HAP-1 (cell line): ENCODE measurements at regions not wholly inside any gene's neighbourhood (a gene's known extent, or its start where the extent isn't known, plus 50 kb on each side); places are given as distances from the start of the nearest gene placed in this dataset.
"Not testable (repeated sequence)": the region's sequence is repeated elsewhere in the genome, so short reads cannot be mapped to it uniquely, and the experiment has no call there.

Experiments
- DNase-seq, 2 experiments: peaks; one replicate each; pipeline ENCODE4 v3.0.0-alpha.2; 2016 to 2020; ENCODE audit warnings: low spot score in 2 of 2
- H3K27me3 ChIP-seq: fragments of 250-450 bp; sonication (Bioruptor Pico); 2 replicates; pipeline ENCODE4 v1.5.1; 2020; ENCODE audit warnings: low read depth, mild to moderate bottlenecking, moderate library complexity
- H3K36me3 ChIP-seq: fragments of 250-450 bp; sonication (Bioruptor Pico); replicated peaks from 2 replicates; pipeline ENCODE4 v1.5.1; 2020; ENCODE audit warnings: mild to moderate bottlenecking
- H3K4me1 ChIP-seq: fragments of 250-450 bp; sonication (Bioruptor Pico); 2 replicates; pipeline ENCODE4 v1.5.1; 2020; ENCODE audit warnings: mild to moderate bottlenecking
- H3K4me3 ChIP-seq: fragments of 250-450 bp; sonication (Bioruptor Pico); 2 replicates; pipeline ENCODE4 v1.5.1; 2020; ENCODE audit warnings: mild to moderate bottlenecking, moderate library complexity
- H3K9me3 ChIP-seq: fragments of 250-450 bp; sonication (Bioruptor Pico); 2 replicates; pipeline ENCODE4 v1.5.1; 2020; ENCODE audit warnings: mild to moderate bottlenecking, moderate library complexity
- in situ Hi-C: fragments of 300-500 bp; cut with MboI; formaldehyde crosslinking; loops from 3 replicates; pipeline ENCODE4 v1.14.3; 2020; ENCODE audit warnings: low sequenced_read_pairs, inconsistent platforms, mixed read lengths

GRCh38 chrX:46117234-46117633 is 428.0 kb downstream of the ZNF674 start:
- in situ Hi-C loops = no loop called here
- DNase-seq = no peak
- no peaks in the 10 kb centered on the region for H3K27me3 ChIP-seq

DNA sequence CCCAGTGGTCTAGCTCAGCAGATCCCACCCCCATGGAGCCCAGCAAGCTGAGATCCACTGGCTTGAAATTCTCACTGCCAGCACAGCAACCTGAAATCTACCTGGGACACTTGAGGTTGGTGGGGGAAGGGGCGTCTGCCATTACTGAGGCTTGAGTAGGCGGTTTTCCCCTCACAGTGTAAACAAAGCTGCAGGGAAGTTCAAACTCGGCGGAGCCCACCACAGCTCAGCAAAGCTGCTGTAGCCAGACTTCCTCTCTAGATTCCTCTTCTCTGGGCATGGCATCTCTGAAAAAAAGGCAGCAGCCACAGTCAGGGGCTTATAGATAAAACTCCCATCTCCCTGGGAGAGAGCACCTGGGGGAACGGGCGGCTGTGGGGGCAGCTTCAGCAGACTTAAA is 457.9 kb downstream of the ZNF674 start:
- H3K4me1 ChIP-seq, in situ Hi-C loops, DNase-seq, H3K36me3 ChIP-seq, H3K9me3 ChIP-seq, H3K4me3 ChIP-seq, H3K27me3 ChIP-seq: not testable (repeated sequence)

More at GRCh38 chrX:46117234-46117633, 428.0 kb downstream of the ZNF674 start:
- Histone ChIP-seq H3K9me3 (no peaks in the 10 kb centered on the region), H3K4me3 (no peak overlapping the region), H3K36me3 (no peaks in the 10 kb centered on the region), H3K4me1 (no peaks in the 10 kb centered on the region)

DNA sequence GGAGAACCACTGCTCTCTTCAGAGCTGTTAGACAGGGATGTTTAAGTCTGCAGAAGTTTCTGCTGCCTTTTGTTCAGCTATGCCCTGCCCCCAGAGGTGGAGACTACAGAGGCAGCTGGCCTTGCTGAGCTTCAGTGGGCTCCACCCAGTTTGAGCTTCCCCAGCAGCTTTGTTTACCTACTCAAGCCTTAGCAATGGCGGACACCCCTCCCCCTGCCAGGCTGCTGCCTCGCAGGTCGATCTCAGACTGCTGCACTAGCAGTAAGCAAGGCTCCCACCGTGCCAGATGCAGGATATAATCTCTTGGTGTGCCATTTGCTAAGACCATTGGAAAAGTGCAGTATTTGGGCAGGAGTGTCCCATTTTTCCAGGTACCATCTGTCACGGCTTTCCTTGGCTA is 465.1 kb downstream of the ZNF674 start:
- H3K27me3 ChIP-seq, H3K4me3 ChIP-seq, H3K9me3 ChIP-seq, H3K36me3 ChIP-seq, in situ Hi-C loops, H3K4me1 ChIP-seq: not testable (repeated sequence)
- DNase-seq = peak in 1 of 2 experiments; percentile 9

DNA sequence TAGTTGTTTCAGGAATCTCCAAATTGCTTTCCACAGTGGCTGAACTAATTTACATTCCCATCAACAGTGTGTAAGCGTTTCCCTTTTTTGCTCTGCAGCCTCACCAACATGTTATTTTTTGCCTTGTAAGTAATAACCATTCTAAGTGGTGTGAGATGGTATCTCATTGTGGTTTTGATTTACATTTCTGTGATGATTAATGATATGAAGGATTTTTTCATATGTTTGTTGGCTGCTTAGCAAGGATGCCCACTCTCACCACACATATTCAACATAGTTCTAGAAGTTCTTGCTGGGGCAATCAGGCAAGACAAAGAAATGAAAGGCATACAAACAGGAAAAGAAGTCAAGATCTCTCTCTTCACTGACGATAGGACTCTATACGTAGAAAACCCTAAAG is 472.4 kb downstream of the ZNF674 start:
- H3K4me3 ChIP-seq = no peak overlapping the region
- no peaks in the 10 kb centered on the region for H3K27me3 ChIP-seq
- DNase-seq = no peak
- H3K9me3 ChIP-seq = no peaks in the 10 kb centered on the region
- no peaks in the 10 kb centered on the region for H3K4me1 ChIP-seq
- in situ Hi-C loops = no loop called here
- H3K36me3 ChIP-seq = no peaks in the 10 kb centered on the region

- Histone ChIP-seq H3K4me3 (no peak overlapping the region), H3K9me3 (no peaks in the 10 kb centered on the region), H3K27me3 (no peaks in the 10 kb centered on the region), H3K4me1 (no peaks in the 10 kb centered on the region), H3K36me3 (no peaks in the 10 kb centered on the region)
- in situ Hi-C loops = no loop called here
- no peak for DNase-seq
Measured at GRCh38 chrX:46072372-46072771, 472.8 kb downstream of the ZNF674 start.

DNA sequence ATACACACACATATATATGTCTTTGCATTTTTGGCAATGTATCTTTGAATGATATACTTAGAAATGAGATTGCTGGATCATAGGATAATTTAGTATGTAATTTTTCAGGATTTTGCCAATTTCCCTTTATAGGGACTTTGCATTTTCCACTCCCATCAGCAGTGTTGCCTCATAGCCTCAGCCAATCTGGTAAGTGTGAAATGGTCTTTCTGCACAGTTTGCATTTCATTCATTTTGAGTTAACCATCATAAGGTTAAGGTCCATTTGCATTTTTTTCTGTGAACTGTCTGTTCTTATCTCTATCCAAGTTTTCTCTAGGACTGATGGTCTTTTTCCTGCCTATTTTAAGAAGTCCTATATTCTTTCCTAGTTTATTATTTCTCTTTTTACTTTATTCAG is 474.8 kb downstream of the ZNF674 start:
- Histone ChIP-seq H3K4me3 (no peak overlapping the region), H3K36me3 (no peaks in the 10 kb centered on the region), H3K4me1 (no peaks in the 10 kb centered on the region), H3K27me3 (no peaks in the 10 kb centered on the region), H3K9me3 (no peaks in the 10 kb centered on the region)
- no peak for DNase-seq
- in situ Hi-C loops = no loop called here

DNA sequence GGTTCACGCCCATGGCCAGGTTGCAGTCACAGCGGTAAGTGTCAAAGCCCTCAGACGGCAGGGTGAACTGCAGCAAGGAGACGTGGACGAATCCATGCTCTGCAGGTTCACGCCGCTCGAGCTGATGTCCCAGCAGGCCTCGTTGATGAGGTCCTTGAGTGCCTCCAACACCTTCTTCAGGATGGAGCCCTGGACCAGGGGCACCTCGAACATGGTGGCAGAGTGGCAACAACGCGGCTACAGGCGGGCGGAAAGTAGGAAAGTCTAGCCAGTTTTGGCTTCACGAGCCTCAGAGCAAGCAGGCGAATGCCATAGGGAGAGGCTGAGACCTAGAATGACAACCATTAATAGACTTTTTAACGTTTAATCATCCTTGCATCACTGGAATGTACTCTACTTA is 485.9 kb downstream of the ZNF674 start:
- no peaks in the 10 kb centered on the region for H3K27me3 ChIP-seq
- no peaks in the 10 kb centered on the region for H3K9me3 ChIP-seq
- no peaks in the 10 kb centered on the region for H3K36me3 ChIP-seq
- H3K4me1 ChIP-seq = no peaks in the 10 kb centered on the region
- DNase-seq = no peak
- in situ Hi-C loops = no loop called here
- no peak overlapping the region for H3K4me3 ChIP-seq

DNA sequence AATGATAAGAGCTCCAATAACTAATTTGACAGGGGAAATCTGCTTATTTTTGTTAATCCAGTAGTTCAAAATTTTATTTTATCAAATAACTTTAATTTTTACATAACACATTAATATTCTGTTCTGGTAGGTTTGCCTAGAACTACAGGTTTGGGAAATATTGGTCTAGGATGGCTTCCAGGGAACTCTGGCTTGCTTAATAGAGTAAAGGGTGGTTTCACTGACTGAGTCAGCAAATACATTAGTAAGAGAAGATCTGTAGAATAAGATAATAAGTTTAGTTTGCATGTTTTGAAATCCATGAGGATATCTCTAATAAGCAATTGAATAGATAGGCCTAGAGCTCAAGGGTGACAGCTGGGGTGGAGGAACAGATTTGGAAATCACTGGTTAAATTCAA is 500.7 kb downstream of the ZNF674 start:
- Histone ChIP-seq H3K9me3 (no peaks in the 10 kb centered on the region), H3K4me1 (no peaks in the 10 kb centered on the region), H3K27me3 (no peaks in the 10 kb centered on the region), H3K36me3 (no peaks in the 10 kb centered on the region), H3K4me3 (no peak overlapping the region)
- in situ Hi-C loops = no loop called here
- no peak for DNase-seq

GRCh38 chrX:46040001-46040400 is 505.2 kb downstream of the ZNF674 start:
- peaks cover under 1% of the 10 kb centered on the region; the same call in 1 of the 2 replicates for H3K4me1 ChIP-seq
- H3K27me3 ChIP-seq = no peaks in the 10 kb centered on the region
- no peaks in the 10 kb centered on the region for H3K9me3 ChIP-seq
- no peak for DNase-seq
- no peak overlapping the region for H3K4me3 ChIP-seq
- H3K36me3 ChIP-seq = no peaks in the 10 kb centered on the region
- in situ Hi-C loops = no loop called here

DNA sequence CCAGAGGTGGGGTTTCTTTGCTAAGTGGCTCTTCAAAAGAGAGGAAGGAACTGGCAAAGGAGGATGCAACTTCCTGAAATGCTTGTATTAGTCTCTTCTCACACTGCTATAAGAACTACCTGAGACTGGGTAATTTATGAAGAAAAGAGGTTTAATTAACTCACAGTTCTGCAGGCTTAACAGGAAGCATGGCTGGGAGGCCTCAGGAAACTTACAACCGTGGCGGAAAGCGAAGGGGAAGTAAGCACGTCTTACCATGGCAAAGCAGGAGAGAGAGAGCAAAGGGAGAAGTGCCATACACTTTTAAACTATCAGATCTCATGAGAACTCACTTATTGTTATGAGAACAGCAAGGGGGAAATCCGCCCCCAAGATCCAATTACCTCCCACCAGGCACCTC is 505.7 kb downstream of the ZNF674 start:
- H3K36me3 ChIP-seq = no peaks in the 10 kb centered on the region
- peaks cover 2% of the 10 kb centered on the region; the same call in 1 of the 2 replicates for H3K4me1 ChIP-seq
- H3K9me3 ChIP-seq = no peaks in the 10 kb centered on the region
- H3K27me3 ChIP-seq = no peaks in the 10 kb centered on the region
- H3K4me3 ChIP-seq = no peak overlapping the region
- DNase-seq = no peak
- in situ Hi-C loops = no loop called here

GRCh38 chrX:46036508-46036907 is 508.7 kb downstream of the ZNF674 start:
- H3K4me3 ChIP-seq = no peak overlapping the region
- in situ Hi-C loops = no loop called here
- H3K27me3 ChIP-seq = no peaks in the 10 kb centered on the region
- DNase-seq = no peak
- H3K9me3 ChIP-seq = no peaks in the 10 kb centered on the region
- peaks cover 8% of the 10 kb centered on the region for H3K4me1 ChIP-seq
- no peaks in the 10 kb centered on the region for H3K36me3 ChIP-seq

GRCh38 chrX:46034868-46035267 is 510.4 kb downstream of the ZNF674 start:
- H3K27me3 ChIP-seq = no peaks in the 10 kb centered on the region
- no peak for DNase-seq
- no peak overlapping the region for H3K4me3 ChIP-seq

DNA sequence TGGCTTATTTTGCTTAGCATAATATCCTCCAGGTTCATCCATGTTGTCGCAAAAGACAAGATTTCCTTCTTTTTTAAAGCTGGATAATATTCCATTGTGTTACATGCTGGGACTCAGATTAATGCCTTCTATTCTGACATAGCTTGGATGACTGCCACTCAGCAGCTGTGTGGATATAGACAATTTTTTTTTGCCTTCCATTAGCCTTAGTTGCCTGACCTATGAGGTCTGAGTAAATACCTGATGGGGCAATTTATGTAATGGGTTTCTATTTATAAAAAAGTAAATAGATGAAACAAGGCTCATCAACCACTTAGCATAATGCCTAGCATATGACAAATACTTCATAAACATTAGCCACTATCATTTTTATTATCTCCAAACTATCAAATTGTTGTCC is 515.4 kb downstream of the ZNF674 start:
- Histone ChIP-seq H3K36me3 (no peaks in the 10 kb centered on the region), H3K9me3 (no peaks in the 10 kb centered on the region), H3K4me3 (no peak overlapping the region), H3K27me3 (no peaks in the 10 kb centered on the region), H3K4me1 (peaks cover 14% of the 10 kb centered on the region)
- in situ Hi-C loops = no loop called here
- DNase-seq = no peak

More at GRCh38 chrX:46034868-46035267, 510.4 kb downstream of the ZNF674 start:
- Histone ChIP-seq H3K4me1 (peaks cover 17% of the 10 kb centered on the region), H3K9me3 (no peaks in the 10 kb centered on the region), H3K36me3 (no peaks in the 10 kb centered on the region)
- in situ Hi-C loops = no loop called here

DNA sequence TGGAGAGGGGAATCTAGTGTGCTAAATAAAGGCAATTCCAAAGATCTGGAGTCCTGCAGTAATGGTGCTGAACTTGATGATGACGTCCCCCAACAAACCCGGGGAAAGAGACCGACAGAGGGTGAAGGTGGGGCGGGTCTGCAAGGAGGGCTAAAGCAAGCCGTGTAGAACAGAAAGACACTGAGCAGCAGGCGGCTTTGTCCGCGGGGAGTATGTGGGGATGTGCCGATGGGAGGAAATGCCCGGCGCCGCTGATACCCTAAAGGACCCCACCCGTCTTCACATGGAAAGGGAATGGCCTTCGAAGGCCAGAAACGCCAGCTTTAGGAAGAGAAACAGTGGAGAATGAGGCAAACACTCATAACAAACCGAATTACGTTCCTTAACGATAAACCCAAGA is 528.9 kb downstream of the ZNF674 start:
- H3K36me3 ChIP-seq = no peaks in the 10 kb centered on the region
- in situ Hi-C loops = no loop called here
- H3K4me3 ChIP-seq = no peak overlapping the region
- H3K27me3 ChIP-seq = no peaks in the 10 kb centered on the region
- H3K4me1 ChIP-seq = no peaks in the 10 kb centered on the region
- H3K9me3 ChIP-seq = no peaks in the 10 kb centered on the region; the same call in 1 of the 2 replicates
- no peak for DNase-seq

GRCh38 chrX:46015653-46016052 is 529.6 kb downstream of the ZNF674 start:
- Histone ChIP-seq H3K27me3 (no peaks in the 10 kb centered on the region), H3K9me3 (no peaks in the 10 kb centered on the region; the same call in 1 of the 2 replicates), H3K36me3 (no peaks in the 10 kb centered on the region), H3K4me1 (no peaks in the 10 kb centered on the region), H3K4me3 (no peak overlapping the region)
- in situ Hi-C loops = no loop called here
- no peak for DNase-seq
